HEK293 (cell line): ENCODE measurements at regions not wholly inside any gene's neighbourhood (a gene's known extent, or its start where the extent isn't known, plus 50 kb on each side); places are given as distances from the start of the nearest gene placed in this dataset.

Experiments used
- CTCF ChIA-PET: fragments of 350-600 bp; formaldehyde crosslinking; extraction: SDS; loops from one replicate; lab custom pipeline; 2021; ENCODE audit warnings: antibody characterized with exemption; lab: Yijun Ruan, JAX
- POLR2A ChIA-PET: fragments of 300-600 bp; formaldehyde crosslinking; extraction: SDS; loops from one replicate; lab custom pipeline; 2020; ENCODE audit warnings: antibody characterized with exemption, inconsistent platforms; lab: Yijun Ruan, JAX
- H3K27ac ChIP-seq: fragments of 200-500 bp; sonication (Bioruptor generic); 2 replicates; pipeline ENCODE4 v1.5.1; 2014; ENCODE audit warnings: low read depth, low read length, control low read depth, inconsistent platforms; ENCODE audit errors: extremely low read depth
- H3K36me3 ChIP-seq, 2 experiments: fragments of 200-500 bp in 1 of 2; sonication (Bioruptor generic) in 1 of 2; 1 replicate in 1 of 2; 2 replicates in 1 of 2; pipeline ENCODE4 v1.5.1; 2014 to 2017; ENCODE audit warnings: inconsistent platforms in 2 of 2, low read length in 2 of 2; ENCODE audit not compliant: control insufficient read depth in 2 of 2, insufficient read depth in 1 of 2
- H3K4me1 ChIP-seq: fragments of 200-500 bp; sonication (Bioruptor generic); 2 replicates; pipeline ENCODE4 v1.5.1; 2014; ENCODE audit warnings: mild to moderate bottlenecking, low read length, inconsistent platforms; ENCODE audit not compliant: control insufficient read depth, insufficient read depth
- H3K4me3 ChIP-seq: 2 replicates; pipeline ENCODE4 v1.5.1; 2011; ENCODE audit warnings: low read depth, mild to moderate bottlenecking, control low read depth, low read length, moderate library complexity
- H3K9me3 ChIP-seq: fragments of 200-500 bp; sonication (Bioruptor generic); 2 replicates; pipeline ENCODE4 v1.5.1; 2014; ENCODE audit warnings: low read depth, low read length, inconsistent platforms; ENCODE audit not compliant: control insufficient read depth, insufficient read depth
- FEZF1 ChIP-seq: fragments of 450-650 bp; formaldehyde crosslinking; IDR thresholded peaks from 2 replicates; pipeline ENCODE4 v1.5.1; 2016; ENCODE audit warnings: missing biosample characterization, missing genetic modification characterization
- HOXA7 ChIP-seq: sonication (generic); formaldehyde crosslinking; IDR thresholded peaks from 2 replicates; pipeline ENCODE4 v1.8.1; 2022; ENCODE audit warnings: missing genetic modification reagents, borderline replicate concordance
- OVOL3 ChIP-seq: fragments of 450-650 bp; formaldehyde crosslinking; IDR thresholded peaks from 2 replicates; pipeline ENCODE4 v1.5.1; 2016; ENCODE audit warnings: missing biosample characterization, missing genetic modification characterization
- PBX3 ChIP-seq: sonication (generic); formaldehyde crosslinking; IDR thresholded peaks from 2 replicates; pipeline ENCODE4 v1.8.1; 2022; ENCODE audit warnings: mild to moderate bottlenecking, moderate library complexity, missing genetic modification reagents
- SCRT1 ChIP-seq: fragments of 450-650 bp; formaldehyde crosslinking; IDR thresholded peaks from 2 replicates; pipeline ENCODE4 v1.5.1; 2016; ENCODE audit warnings: missing biosample characterization, missing genetic modification characterization, borderline replicate concordance
- SP7 ChIP-seq: fragments of 450-650 bp; formaldehyde crosslinking; IDR thresholded peaks from 2 replicates; pipeline ENCODE4 v1.5.1; 2016; ENCODE audit warnings: missing biosample characterization, missing genetic modification characterization
- ZBTB20 ChIP-seq: fragments of 450-650 bp; formaldehyde crosslinking; IDR thresholded peaks from 2 replicates; pipeline ENCODE4 v1.5.1; 2016; ENCODE audit warnings: missing biosample characterization, missing genetic modification characterization
- ZBTB49 ChIP-seq: fragments of 450-650 bp; formaldehyde crosslinking; IDR thresholded peaks from 2 replicates; pipeline ENCODE4 v1.5.1; 2016; ENCODE audit warnings: missing biosample characterization, missing genetic modification characterization, low read depth
- ZNF16 ChIP-seq: fragments of 450-650 bp; formaldehyde crosslinking; IDR thresholded peaks from 2 replicates; pipeline ENCODE4 v1.5.1; 2016; ENCODE audit warnings: low read depth, missing biosample characterization, missing genetic modification characterization
- ZNF211 ChIP-seq: fragments of 450-650 bp; formaldehyde crosslinking; IDR thresholded peaks from 2 replicates; pipeline ENCODE4 v1.5.1; 2016; ENCODE audit warnings: low read depth, missing biosample characterization, missing genetic modification characterization
- ZNF24 ChIP-seq: fragments of 450-650 bp; formaldehyde crosslinking; IDR thresholded peaks from 2 replicates; pipeline ENCODE4 v1.5.1; 2016; ENCODE audit warnings: missing biosample characterization, missing genetic modification characterization
- ZNF26 ChIP-seq: fragments of 450-650 bp; formaldehyde crosslinking; IDR thresholded peaks from 2 replicates; pipeline ENCODE4 v1.5.1; 2016; ENCODE audit warnings: missing biosample characterization, missing genetic modification characterization
- ZNF266 ChIP-seq: fragments of 450-650 bp; formaldehyde crosslinking; IDR thresholded peaks from 2 replicates; pipeline ENCODE4 v1.5.1; 2016; ENCODE audit warnings: missing biosample characterization, missing genetic modification characterization, low read depth
- ZNF302 ChIP-seq: fragments of 450-650 bp; formaldehyde crosslinking; IDR thresholded peaks from 2 replicates; pipeline ENCODE4 v1.5.1; 2016; ENCODE audit warnings: missing biosample characterization, missing genetic modification characterization, low read depth
- ZNF324 ChIP-seq: fragments of 450-650 bp; formaldehyde crosslinking; IDR thresholded peaks from 2 replicates; pipeline ENCODE4 v1.5.1; 2016; ENCODE audit warnings: missing biosample characterization, missing genetic modification characterization
- ZNF423 ChIP-seq: fragments of 450-650 bp; formaldehyde crosslinking; IDR thresholded peaks from 2 replicates; pipeline ENCODE4 v1.5.1; 2016; ENCODE audit warnings: missing biosample characterization, missing genetic modification characterization
- ZNF555 ChIP-seq: fragments of 450-650 bp; formaldehyde crosslinking; conservative IDR thresholded peaks from 2 replicates; pipeline ENCODE4 v1.5.1; 2017; ENCODE audit warnings: missing biosample characterization, mild to moderate bottlenecking, missing genetic modification characterization, inconsistent platforms
- ZNF561 ChIP-seq: fragments of 450-650 bp; IDR thresholded peaks from 2 replicates; pipeline ENCODE4 v1.5.1; 2018; ENCODE audit warnings: missing biosample characterization, missing genetic modification characterization, borderline replicate concordance
- ZNF624 ChIP-seq: fragments of 450-650 bp; formaldehyde crosslinking; IDR thresholded peaks from 2 replicates; pipeline ENCODE4 v1.5.1; 2017; ENCODE audit warnings: missing biosample characterization, missing genetic modification characterization
- ZNF660 ChIP-seq: fragments of 450-650 bp; IDR thresholded peaks from 2 replicates; pipeline ENCODE4 v1.5.1; 2018; ENCODE audit warnings: missing biosample characterization, mild to moderate bottlenecking, missing genetic modification characterization
- ZNF785 ChIP-seq: fragments of 450-650 bp; formaldehyde crosslinking; IDR thresholded peaks from 2 replicates; pipeline ENCODE4 v1.5.1; 2016; ENCODE audit warnings: missing biosample characterization, missing genetic modification characterization
- ZSCAN30 ChIP-seq: fragments of 450-650 bp; IDR thresholded peaks from 2 replicates; pipeline ENCODE4 v1.5.1; 2018; ENCODE audit warnings: missing biosample characterization, mild to moderate bottlenecking, missing genetic modification characterization, moderate library complexity
- TF ChIP-seq, protein P1 (sequence below): fragments of 450-650 bp; formaldehyde crosslinking; IDR thresholded peaks from 2 replicates; pipeline ENCODE4 v1.5.1; 2016; ENCODE audit warnings: missing biosample characterization, missing genetic modification characterization
- TF ChIP-seq, protein P2 (sequence below): fragments of 450-650 bp; formaldehyde crosslinking; IDR thresholded peaks from 2 replicates; pipeline ENCODE4 v1.5.1; 2017; ENCODE audit warnings: missing biosample characterization, mild to moderate bottlenecking, missing genetic modification characterization, moderate library complexity
- TF ChIP-seq, protein P3 (sequence below): fragments of 450-650 bp; IDR thresholded peaks from 2 replicates; pipeline ENCODE4 v1.5.1; 2018; ENCODE audit warnings: missing biosample characterization, mild to moderate bottlenecking, missing genetic modification characterization

DNA sequence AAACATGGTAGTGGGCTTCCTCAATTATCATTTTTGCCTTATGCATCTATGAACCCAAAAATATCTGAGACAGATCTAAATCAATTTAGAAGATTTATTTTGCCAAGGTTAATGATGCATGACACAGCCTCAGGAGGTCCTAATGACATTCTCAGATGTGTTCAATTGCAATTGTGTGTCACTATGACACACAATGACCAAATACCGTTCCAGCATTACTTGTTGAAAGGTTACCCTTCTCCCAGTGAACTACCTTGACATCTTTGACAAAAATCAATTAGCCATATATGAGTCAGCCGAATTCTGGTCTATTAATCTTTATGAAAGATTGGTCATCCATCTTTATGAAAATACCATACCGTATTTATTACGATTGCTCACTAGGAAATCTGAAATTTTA is 592.5 kb upstream of the GJE1 start:
- Histone ChIP-seq H3K4me1 (no peaks in the 10 kb centered on the region), H3K4me3 (no peak overlapping the region), H3K36me3 (no peaks in the 10 kb centered on the region), H3K9me3 (no peaks in the 10 kb centered on the region), H3K27ac (no peak overlapping the region)
- CTCF ChIA-PET, result no interaction called here
- no peak for TF ChIP-seq ZNF266 (tag by site-specific recombination)
- TF ChIP-seq ZBTB49 (tag by site-specific recombination), result no peak
- no peak for TF ChIP-seq ZNF785 (tag by site-specific recombination)
- TF ChIP-seq ZNF561 (tag by site-specific recombination), result no peak
- TF ChIP-seq ZNF24 (tag by site-specific recombination), result no peak
- no peak for TF ChIP-seq ZBTB20 (tag by site-specific recombination)
- TF ChIP-seq ZNF16 (tag by site-specific recombination), result no peak
- no peak for TF ChIP-seq PBX3
- TF ChIP-seq, protein P1, sequence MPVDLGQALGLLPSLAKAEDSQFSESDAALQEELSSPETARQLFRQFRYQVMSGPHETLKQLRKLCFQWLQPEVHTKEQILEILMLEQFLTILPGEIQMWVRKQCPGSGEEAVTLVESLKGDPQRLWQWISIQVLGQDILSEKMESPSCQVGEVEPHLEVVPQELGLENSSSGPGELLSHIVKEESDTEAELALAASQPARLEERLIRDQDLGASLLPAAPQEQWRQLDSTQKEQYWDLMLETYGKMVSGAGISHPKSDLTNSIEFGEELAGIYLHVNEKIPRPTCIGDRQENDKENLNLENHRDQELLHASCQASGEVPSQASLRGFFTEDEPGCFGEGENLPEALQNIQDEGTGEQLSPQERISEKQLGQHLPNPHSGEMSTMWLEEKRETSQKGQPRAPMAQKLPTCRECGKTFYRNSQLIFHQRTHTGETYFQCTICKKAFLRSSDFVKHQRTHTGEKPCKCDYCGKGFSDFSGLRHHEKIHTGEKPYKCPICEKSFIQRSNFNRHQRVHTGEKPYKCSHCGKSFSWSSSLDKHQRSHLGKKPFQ (tag by site-specific recombination), result no peak
- no peak for TF ChIP-seq SCRT1
- no peak for TF ChIP-seq OVOL3 (tag by site-specific recombination)
- POLR2A ChIA-PET, result no interaction called here

GRCh38 chr6:141539617-141540016 is 593.1 kb upstream of the GJE1 start:
- Histone ChIP-seq H3K4me1 (no peaks in the 10 kb centered on the region), H3K36me3 (no peaks in the 10 kb centered on the region), H3K4me3 (no peak overlapping the region), H3K27ac (no peak overlapping the region), H3K9me3 (no peaks in the 10 kb centered on the region)
- ChIA-PET CTCF (no interaction called here), POLR2A (no interaction called here)
- TF ChIP-seq SP7 (tag by site-specific recombination) (no peak), ZSCAN30 (tag by site-specific recombination) (no peak), ZNF423 (tag by site-specific recombination) (no peak), ZNF211 (tag by site-specific recombination) (no peak), ZNF324 (no peak), ZNF26 (no peak), HOXA7 (CRISPR knock-in tag) (no peak), ZNF660 (no peak), ZNF302 (tag by site-specific recombination) (no peak), FEZF1 (no peak), ZNF555 (tag by site-specific recombination) (no peak), ZNF624 (tag by site-specific recombination) (no peak)
- TF ChIP-seq, protein P1 (tag by site-specific recombination), result no peak
- TF ChIP-seq, protein P2, sequence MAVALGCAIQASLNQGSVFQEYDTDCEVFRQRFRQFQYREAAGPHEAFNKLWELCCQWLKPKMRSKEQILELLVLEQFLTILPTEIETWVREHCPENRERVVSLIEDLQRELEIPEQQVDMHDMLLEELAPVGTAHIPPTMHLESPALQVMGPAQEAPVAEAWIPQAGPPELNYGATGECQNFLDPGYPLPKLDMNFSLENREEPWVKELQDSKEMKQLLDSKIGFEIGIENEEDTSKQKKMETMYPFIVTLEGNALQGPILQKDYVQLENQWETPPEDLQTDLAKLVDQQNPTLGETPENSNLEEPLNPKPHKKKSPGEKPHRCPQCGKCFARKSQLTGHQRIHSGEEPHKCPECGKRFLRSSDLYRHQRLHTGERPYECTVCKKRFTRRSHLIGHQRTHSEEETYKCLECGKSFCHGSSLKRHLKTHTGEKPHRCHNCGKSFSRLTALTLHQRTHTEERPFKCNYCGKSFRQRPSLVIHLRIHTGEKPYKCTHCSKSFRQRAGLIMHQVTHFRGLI (tag by site-specific recombination), result no peak
- TF ChIP-seq, protein P3, sequence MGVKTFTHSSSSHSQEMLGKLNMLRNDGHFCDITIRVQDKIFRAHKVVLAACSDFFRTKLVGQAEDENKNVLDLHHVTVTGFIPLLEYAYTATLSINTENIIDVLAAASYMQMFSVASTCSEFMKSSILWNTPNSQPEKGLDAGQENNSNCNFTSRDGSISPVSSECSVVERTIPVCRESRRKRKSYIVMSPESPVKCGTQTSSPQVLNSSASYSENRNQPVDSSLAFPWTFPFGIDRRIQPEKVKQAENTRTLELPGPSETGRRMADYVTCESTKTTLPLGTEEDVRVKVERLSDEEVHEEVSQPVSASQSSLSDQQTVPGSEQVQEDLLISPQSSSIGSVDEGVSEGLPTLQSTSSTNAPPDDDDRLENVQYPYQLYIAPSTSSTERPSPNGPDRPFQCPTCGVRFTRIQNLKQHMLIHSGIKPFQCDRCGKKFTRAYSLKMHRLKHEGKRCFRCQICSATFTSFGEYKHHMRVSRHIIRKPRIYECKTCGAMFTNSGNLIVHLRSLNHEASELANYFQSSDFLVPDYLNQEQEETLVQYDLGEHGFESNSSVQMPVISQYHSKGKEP (tag by site-specific recombination), result no peak
